GM18505 (cell line): ENCODE measurements at regions not wholly inside any gene's neighbourhood (a gene's known extent, or its start where the extent isn't known, plus 50 kb on each side); places are given as distances from the start of the nearest gene placed in this dataset.

Experiments
- ATAC-seq: cut with Tn5 transposase; IDR thresholded peaks from one replicate; pipeline ENCODE4 v1.9.1; 2021; ENCODE audit not compliant: unreplicated experiment
- POLR2A ChIP-seq: IDR thresholded peaks from 4 replicates; pipeline ENCODE4 v1.6.1; 2011; ENCODE audit warnings: borderline replicate concordance; ENCODE audit not compliant: insufficient read depth, insufficient read length; ENCODE audit errors: extremely low read depth

GRCh38 chr5:145585443-145586148 lies 249.5 kb downstream of the PRELID2 start:
- TF ChIP-seq POLR2A = no peak
- ATAC-seq = no peak

GRCh38 chr5:145579301-145579700 lies 255.8 kb downstream of the PRELID2 start:
- TF ChIP-seq POLR2A = no peak
- ATAC-seq = no peak

DNA sequence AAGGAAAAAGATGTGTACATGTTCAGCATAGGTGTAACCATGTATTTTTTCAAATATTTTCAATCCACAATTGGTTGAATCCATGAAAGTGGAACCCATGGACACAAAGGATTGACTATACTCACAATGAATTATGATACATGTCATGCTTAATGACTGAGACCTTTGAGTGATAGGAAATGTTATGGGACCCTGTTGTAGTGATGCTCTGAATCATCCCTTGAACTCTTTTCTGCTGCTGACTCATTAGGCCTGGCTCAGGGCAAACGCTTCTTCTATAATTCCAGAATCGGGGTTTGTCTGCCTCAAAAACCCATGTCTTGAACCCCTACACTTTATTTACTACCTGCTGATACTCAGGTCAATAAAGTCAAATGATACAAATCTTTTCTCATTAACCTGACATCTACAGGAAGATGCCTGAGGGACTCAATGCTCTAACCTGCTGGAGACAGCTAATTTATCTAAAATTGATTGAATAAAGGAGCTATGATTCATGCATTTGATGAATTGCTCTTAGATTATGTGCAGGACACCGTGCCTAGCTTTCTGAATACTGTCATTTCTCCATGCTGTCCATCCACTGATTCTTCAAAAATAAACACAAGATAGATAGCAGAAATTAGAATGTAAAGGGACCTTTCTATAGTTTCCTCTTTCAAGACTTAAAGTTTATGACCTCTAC lies 260.1 kb downstream of the PRELID2 start:
- no peak for TF ChIP-seq POLR2A
- no peak for ATAC-seq

DNA sequence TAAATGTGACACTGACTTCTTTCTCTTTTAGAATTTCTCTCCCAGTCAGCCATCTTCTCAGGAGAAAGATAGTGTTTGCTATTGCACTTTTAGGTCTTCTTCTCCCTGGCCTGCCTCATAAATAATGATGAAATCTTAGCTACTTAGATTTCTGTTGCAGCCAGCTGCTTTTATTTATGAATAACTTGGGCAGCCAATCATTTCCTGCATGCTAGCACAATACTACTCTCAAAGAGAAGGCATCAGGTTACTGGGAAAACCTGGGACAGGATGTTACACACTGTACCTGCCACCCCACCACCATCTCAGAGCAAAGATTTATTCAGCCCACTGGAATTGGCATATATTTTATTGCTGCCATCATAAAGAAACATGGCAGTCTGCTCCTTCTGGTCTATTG lies 266.6 kb downstream of the PRELID2 start:
- no peak for ATAC-seq
- TF ChIP-seq POLR2A = no peak

- ATAC-seq = no peak
- TF ChIP-seq POLR2A = no peak
These were observed 272.2 kb downstream of the PRELID2 start for GRCh38 chr5:145562931-145563330.

GRCh38 chr5:145558288-145558687 lies 276.9 kb downstream of the PRELID2 start:
- no peak for TF ChIP-seq POLR2A
- no peak for ATAC-seq

- no peak for ATAC-seq
- no peak for TF ChIP-seq POLR2A
These were observed 277.8 kb downstream of the PRELID2 start for GRCh38 chr5:145557345-145557744.

DNA sequence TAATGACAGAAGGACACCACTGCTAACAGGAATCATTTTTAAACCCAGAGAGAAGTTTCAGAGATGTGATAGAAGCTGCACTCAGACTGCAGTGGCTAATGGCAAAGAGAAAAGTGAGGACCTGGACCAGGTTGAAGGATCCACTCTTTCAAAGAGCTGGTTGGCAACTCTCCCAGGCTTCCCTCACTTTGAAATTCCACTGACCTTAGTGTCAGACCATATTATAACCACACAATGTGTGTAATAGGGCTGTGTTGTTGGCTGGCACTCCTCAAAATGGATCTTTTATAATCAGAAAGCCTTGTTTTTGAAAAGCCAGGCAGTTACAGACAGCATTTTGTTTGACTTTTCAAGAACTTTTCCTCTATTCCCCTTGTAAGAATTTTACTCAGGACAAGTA lies 280.7 kb downstream of the PRELID2 start:
- ATAC-seq = no peak
- no peak for TF ChIP-seq POLR2A

GRCh38 chr5:145553177-145553576 lies 282.0 kb downstream of the PRELID2 start:
- ATAC-seq = no peak
- no peak for TF ChIP-seq POLR2A

- no peak for TF ChIP-seq POLR2A
These were observed 283.4 kb downstream of the PRELID2 start for GRCh38 chr5:145551714-145552113.

DNA sequence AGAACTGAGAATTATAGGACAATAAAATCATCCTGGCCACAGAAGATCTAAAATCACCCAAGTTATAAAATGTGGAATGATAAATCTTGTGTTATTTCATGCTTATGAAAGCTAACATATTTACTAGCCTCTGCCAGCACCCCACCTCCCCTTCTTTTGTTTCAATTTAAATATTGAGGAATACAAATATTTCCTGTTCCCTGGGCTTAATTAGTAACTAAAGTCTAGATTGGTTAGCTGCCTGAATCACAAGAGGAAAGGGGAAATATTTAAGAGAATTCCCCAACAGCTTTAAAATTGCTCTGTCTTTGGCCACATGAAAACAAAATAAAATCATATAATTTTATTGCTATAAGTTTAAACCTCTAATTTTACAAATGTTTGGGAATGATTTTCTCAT lies 287.0 kb downstream of the PRELID2 start:
- TF ChIP-seq POLR2A = no peak

More at GRCh38 chr5:145551714-145552113, 283.4 kb downstream of the PRELID2 start:
- no peak for ATAC-seq

GRCh38 chr5:145544401-145544800 lies 290.7 kb downstream of the PRELID2 start:
- no peak for TF ChIP-seq POLR2A
- no peak for ATAC-seq

More for the DNA sequence above, 287.0 kb downstream of the PRELID2 start:
- no peak for ATAC-seq

DNA sequence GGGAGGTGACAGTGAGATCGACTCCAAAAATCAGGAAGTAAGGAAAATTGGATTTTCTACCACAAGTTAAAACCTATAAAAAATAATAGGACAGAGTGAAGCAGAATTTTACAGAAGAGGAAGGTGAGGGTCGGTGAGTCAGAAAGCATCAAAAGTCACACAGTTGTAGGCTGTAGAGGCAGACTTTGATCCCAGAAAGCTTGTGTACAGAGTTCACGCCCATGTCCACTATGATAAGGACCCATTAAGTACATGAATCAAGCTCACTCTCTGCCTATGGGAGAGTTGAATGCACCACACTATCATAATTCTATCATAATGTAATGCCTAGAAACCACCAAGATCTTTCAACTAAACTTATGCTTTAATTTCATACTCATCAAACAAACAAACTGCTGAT lies 291.2 kb downstream of the PRELID2 start:
- no peak for ATAC-seq
- no peak for TF ChIP-seq POLR2A

GRCh38 chr5:145540375-145540774 lies 294.8 kb downstream of the PRELID2 start:
- TF ChIP-seq POLR2A = no peak
- ATAC-seq = no peak

DNA sequence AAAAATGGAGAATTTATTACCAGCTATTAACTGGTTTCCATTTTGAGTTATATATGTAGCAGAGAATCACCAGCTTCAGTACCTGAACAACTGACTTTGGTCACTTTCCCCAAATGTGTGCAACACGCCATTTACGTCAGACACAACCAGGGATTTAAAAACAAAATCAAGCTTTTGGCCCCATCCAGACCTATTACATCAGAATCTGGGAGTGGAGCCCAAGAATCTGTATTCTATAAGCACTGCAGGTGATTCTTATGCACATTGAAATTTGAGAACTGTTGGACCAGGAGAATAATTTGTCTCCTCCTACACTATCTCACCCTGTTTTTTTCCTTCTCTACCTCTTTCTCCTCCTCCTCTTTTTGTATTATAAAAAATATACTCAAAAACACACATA lies 295.9 kb downstream of the PRELID2 start:
- no peak for TF ChIP-seq POLR2A
- ATAC-seq = no peak

- no peak for TF ChIP-seq POLR2A
- no peak for ATAC-seq
These were observed 299.0 kb downstream of the PRELID2 start for GRCh38 chr5:145536133-145536532.
